ENCODE measurements at regions not wholly inside any gene's neighbourhood (a gene's known extent, or its start where the extent isn't known, plus 50 kb on each side); places are given as distances from the start of the nearest gene placed in this dataset.
"Not testable (repeated sequence)": the region's sequence is repeated elsewhere in the genome, so short reads cannot be mapped to it uniquely, and the experiment has no call there.

- DNase-seq, result peak; percentile 61
These were observed 604.7 kb downstream of the PTPRC start for GRCh38 chr1:199243423-199244061.

GRCh38 chr1:199245946-199246345 is 607.1 kb downstream of the PTPRC start:
- DNase-seq, result no peak

- no peak for DNase-seq
These were observed 607.9 kb downstream of the PTPRC start for GRCh38 chr1:199246716-199247115.

GRCh38 chr1:199247891-199248290 is 609.1 kb downstream of the PTPRC start:
- DNase-seq, result no peak

- not testable (repeated sequence) for DNase-seq
These were observed 615.2 kb downstream of the PTPRC start for GRCh38 chr1:199254040-199254439.

- no peak for DNase-seq
These were observed 622.5 kb downstream of the PTPRC start for GRCh38 chr1:199261328-199261727.

- no peak for DNase-seq
These were observed 625.4 kb downstream of the PTPRC start for GRCh38 chr1:199264283-199264682.

- no peak for DNase-seq
These were observed 626.1 kb downstream of the PTPRC start for GRCh38 chr1:199264911-199265310.

GRCh38 chr1:199265319-199265718 is 626.5 kb downstream of the PTPRC start:
- no peak for DNase-seq

- DNase-seq, result no peak
These were observed 630.4 kb downstream of the PTPRC start for GRCh38 chr1:199269241-199269640.

- DNase-seq, result no peak
These were observed 633.3 kb downstream of the PTPRC start for GRCh38 chr1:199272139-199272544.

- no peak for DNase-seq
These were observed 633.8 kb downstream of the PTPRC start for GRCh38 chr1:199272628-199273086.

- no peak for DNase-seq
These were observed 635.1 kb downstream of the PTPRC start for GRCh38 chr1:199273837-199274379.

- no peak for DNase-seq
These were observed 640.2 kb downstream of the PTPRC start for GRCh38 chr1:199279067-199279466.

- no peak for DNase-seq
These were observed 641.2 kb downstream of the PTPRC start for GRCh38 chr1:199279872-199280645.

- DNase-seq, result no peak
These were observed 644.0 kb downstream of the PTPRC start for GRCh38 chr1:199282751-199283305.

- no peak for DNase-seq
These were observed 645.0 kb downstream of the PTPRC start for GRCh38 chr1:199283794-199284193.

- DNase-seq, result no peak
These were observed 648.4 kb downstream of the PTPRC start for GRCh38 chr1:199287206-199287605.

- no peak for DNase-seq
These were observed 648.8 kb downstream of the PTPRC start for GRCh38 chr1:199287647-199288046.

GRCh38 chr1:199290186-199290585 is 651.3 kb downstream of the PTPRC start:
- DNase-seq, result no peak

- no peak for DNase-seq
These were observed 652.3 kb downstream of the PTPRC start for GRCh38 chr1:199291022-199291740.

- DNase-seq, result no peak
These were observed 654.1 kb downstream of the PTPRC start for GRCh38 chr1:199292896-199293295.

GRCh38 chr1:199295107-199295506 is 656.3 kb downstream of the PTPRC start:
- no peak for DNase-seq
